IMR-90 (cell line): ENCODE measurements at regions not wholly inside any gene's neighbourhood (a gene's known extent, or its start where the extent isn't known, plus 50 kb on each side); places are given as distances from the start of the nearest gene placed in this dataset.
"Not testable (repeated sequence)": the region's sequence is repeated elsewhere in the genome, so short reads cannot be mapped to it uniquely, and the experiment has no call there.

Experiments used
- BHLHE40 ChIP-seq: fragments of 150-350 bp; IDR thresholded peaks from 2 replicates; pipeline ENCODE4 v1.6.1; 2016; ENCODE audit warnings: mild to moderate bottlenecking, low read depth, low read length
- CEBPB ChIP-seq: IDR thresholded peaks from 2 replicates; pipeline ENCODE4 v1.6.1; 2012; ENCODE audit warnings: low read depth, low read length, improper control_type of control experiment
- CHD1 ChIP-seq: IDR thresholded peaks from 2 replicates; pipeline ENCODE4 v1.6.1; 2012; ENCODE audit warnings: low read depth, low read length, improper control_type of control experiment
- CTCF ChIP-seq: conservative IDR thresholded peaks from 2 replicates; pipeline ENCODE4 v1.5.1; 2012; ENCODE audit warnings: mild to moderate bottlenecking, low read depth, low read length, improper control_type of control experiment
- ELK1 ChIP-seq: fragments of 150-350 bp; IDR thresholded peaks from 2 replicates; pipeline ENCODE4 v1.6.1; 2016; ENCODE audit warnings: low read depth, mild to moderate bottlenecking, low read length, moderate library complexity, borderline replicate concordance
- FOS ChIP-seq: fragments of 150-350 bp; IDR thresholded peaks from 2 replicates; pipeline ENCODE4 v1.6.1; 2016; ENCODE audit warnings: low read depth, low read length
- MAFK ChIP-seq: IDR thresholded peaks from 2 replicates; pipeline ENCODE4 v1.6.1; 2012; ENCODE audit warnings: low read depth, low read length, improper control_type of control experiment
- NFE2L2 ChIP-seq: fragments of 150-350 bp; IDR thresholded peaks from 2 replicates; pipeline ENCODE4 v1.6.1; 2016; ENCODE audit warnings: low read depth, mild to moderate bottlenecking, low read length
- POLR2A ChIP-seq: IDR thresholded peaks from 2 replicates; pipeline ENCODE4 v1.6.1; 2012; ENCODE audit warnings: mild to moderate bottlenecking, low read depth, low read length
- RAD21 ChIP-seq: IDR thresholded peaks from 2 replicates; pipeline ENCODE4 v1.6.1; 2012; ENCODE audit warnings: low read length, improper control_type of control experiment
- RFX5 ChIP-seq: IDR thresholded peaks from 2 replicates; pipeline ENCODE4 v1.8.0; 2012; ENCODE audit warnings: low read depth, mild to moderate bottlenecking, low read length, moderate library complexity
- USF2 ChIP-seq: fragments of 150-350 bp; IDR thresholded peaks from 2 replicates; pipeline ENCODE4 v1.6.1; 2017; ENCODE audit warnings: mild to moderate bottlenecking, antibody characterized with exemption, low read length, low read depth

- not testable (repeated sequence) for TF ChIP-seq CTCF, MAFK, FOS, BHLHE40, RFX5, POLR2A, RAD21, USF2, NFE2L2, CHD1, CEBPB, ELK1
Observed at GRCh38 chr2:149685401-149685800, 97.8 kb upstream of the MMADHC start.
